CMK (cell line): ENCODE measurements at regions not wholly inside any gene's neighbourhood (a gene's known extent, or its start where the extent isn't known, plus 50 kb on each side); places are given as distances from the start of the nearest gene placed in this dataset.
"Not testable (repeated sequence)": the region's sequence is repeated elsewhere in the genome, so short reads cannot be mapped to it uniquely, and the experiment has no call there.

Experiments
- DNase-seq: peaks from one replicate; pipeline ENCODE4 v3.0.0-alpha.2; 2010; ENCODE audit warnings: low read depth

GRCh38 chr15:98330258-98330657 lies 318.1 kb upstream of the IGF1R start:
- DNase-seq = no peak

- no peak for DNase-seq
Measured at GRCh38 chr15:98330692-98331435, 317.5 kb upstream of the IGF1R start.

DNA sequence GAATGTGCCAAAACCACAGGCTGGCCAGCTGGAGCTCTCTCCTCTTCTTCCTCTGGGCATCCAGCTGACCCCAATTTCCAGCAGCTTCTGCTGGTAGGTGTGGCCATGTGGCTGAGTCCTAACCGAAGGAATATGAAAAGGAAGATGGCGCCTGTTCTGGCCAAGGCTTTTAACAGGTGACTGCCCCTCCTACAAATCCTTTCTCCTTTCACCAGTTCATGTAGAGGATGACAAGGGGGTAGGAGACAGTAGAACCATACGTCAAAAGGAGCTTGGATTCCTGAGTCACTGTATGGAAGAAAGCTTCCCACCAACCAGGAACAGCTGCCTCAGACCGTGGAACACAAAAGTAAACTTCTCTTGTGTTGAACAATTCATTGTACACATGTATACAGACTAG lies 316.7 kb upstream of the IGF1R start:
- DNase-seq = no peak

DNA sequence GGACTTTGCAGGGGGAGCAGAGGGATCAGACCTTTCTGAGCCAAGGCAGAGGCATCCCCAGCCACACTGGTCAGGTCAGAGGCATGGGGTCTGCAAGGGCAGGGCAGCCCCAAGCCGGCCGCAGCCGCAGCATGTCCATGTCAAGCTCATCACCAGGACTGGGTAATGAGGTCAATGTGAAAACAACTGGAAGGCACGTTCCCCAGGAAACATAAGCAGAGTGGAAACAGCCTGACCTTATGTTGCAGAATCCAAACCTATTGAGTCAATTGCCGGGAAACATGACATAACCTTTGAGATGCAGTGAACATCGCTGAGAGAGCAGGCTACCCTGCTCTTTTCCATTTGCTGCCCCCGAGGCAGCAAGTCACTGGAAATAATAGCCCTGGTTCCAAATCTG lies 315.1 kb upstream of the IGF1R start:
- DNase-seq = no peak

GRCh38 chr15:98342911-98343310 lies 305.4 kb upstream of the IGF1R start:
- DNase-seq = no peak

- DNase-seq = no peak
Measured at GRCh38 chr15:98344591-98344990, 303.7 kb upstream of the IGF1R start.

- DNase-seq = no peak
Measured at GRCh38 chr15:98347001-98347400, 301.3 kb upstream of the IGF1R start.

DNA sequence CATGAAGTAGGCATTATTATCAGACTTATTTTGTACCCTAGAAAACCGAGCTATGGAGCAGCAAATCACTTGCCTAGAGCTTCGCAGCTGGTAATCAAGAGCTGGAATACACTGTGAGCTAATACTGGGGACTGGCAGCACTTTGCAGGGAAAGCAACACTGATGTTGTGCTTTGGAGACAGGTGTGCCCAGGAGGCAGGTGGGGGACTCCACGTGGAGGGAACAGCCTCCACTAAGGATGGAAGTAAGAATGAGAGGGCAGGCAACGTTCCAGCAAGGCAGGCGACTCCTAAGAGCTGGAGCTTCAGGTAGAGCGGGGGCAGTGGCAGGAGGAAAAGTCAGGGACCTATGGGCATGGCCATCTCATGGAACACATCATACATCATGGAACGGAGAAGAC lies 300.5 kb upstream of the IGF1R start:
- DNase-seq = no peak

DNA sequence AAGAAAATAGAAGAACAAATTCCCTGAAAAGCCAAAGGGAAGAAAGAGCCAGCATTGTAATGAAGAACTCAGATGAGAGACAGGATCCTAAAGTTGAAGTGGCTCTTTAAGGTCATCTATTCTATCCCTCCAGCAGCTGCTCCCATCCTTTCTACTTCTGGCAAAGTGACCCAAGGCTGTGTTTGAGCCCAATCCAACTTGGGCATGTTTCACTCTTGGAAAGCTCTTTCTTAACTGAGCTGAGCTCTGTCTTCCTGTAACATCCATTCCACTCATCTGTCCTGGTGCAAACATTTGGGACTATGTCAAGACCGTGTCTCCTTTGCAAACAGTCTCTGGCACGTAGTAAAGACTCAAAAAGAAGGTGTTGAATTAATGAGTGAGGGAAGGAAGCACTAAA lies 298.1 kb upstream of the IGF1R start:
- DNase-seq = no peak

DNA sequence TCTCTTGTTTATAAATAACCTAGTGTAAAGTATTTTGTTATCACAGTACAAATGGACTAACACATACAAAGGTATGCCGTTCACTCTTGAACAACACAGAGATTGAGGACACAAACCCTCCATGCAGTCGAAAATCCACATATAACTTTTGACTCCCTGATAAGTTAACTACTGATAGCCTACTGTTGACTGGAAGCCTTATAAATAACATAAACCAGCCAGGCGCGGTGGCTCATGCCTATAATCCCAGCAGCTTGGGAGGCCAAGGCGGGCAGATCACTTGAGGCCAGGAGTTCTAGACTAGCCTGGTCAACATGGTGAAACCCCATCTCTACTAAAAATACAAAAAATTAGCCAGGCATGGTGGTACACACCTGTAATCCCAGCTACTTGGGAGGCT lies 290.1 kb upstream of the IGF1R start:
- not testable (repeated sequence) for DNase-seq

DNA sequence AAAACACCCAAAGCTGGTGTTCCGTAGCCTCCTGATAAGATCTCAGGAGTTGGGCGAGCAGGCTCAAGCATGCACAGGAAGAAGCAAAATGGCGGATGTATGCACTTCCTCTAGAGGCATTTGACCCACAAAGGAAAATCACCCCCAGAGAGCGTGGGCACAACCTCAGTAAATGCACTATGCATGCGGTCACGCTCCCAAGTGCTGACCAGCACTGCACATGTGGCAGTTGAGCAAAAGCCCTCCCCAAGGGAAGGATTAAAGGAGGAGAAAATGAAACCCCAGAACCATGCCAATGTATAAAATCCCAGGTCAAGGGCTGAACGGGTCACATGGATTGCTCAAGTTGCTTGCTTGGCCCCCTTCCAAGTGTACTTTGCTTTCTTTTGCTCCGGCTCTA lies 289.4 kb upstream of the IGF1R start:
- no peak for DNase-seq

DNA sequence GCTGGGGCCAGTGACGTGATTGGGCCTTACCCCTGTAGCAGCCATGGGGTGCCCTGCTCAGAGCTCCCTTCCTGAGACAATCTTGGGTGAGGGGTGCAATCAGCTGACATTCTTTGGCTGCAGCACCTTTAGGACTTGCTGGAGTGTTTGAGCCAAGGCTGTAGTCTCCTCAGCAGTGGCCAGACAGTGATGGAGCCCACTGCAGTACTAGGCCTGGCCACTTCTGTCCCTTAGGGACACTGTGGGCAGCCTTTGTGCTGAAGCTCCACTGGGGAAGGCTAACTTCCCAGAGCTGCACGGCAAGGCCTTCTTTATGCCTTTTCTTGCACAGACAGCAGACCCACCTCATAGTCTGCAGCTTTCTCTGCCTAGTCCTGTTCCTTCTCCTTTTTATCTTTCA lies 284.9 kb upstream of the IGF1R start:
- DNase-seq = no peak

DNA sequence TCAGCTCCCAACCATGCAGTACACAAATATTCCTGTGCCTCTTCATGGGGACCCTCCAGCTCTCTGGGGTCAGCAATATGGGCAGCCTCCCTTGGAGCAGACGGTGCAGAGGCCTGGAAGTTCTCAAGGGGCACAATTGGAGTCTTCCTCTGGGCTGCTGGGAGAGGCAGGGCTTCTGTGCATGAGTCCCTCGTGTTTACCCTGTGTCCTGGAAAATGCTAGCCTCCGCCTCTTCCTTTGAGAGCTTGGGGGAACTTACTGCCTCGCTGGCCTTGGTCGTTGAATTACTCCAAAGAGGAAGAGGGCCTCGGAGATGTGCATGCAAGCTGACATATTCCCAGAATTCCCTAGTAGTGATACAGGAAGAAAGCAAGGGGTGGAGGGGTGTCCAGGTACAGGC lies 284.4 kb upstream of the IGF1R start:
- no peak for DNase-seq

GRCh38 chr15:98369081-98369716 lies 279.1 kb upstream of the IGF1R start:
- DNase-seq = no peak

DNA sequence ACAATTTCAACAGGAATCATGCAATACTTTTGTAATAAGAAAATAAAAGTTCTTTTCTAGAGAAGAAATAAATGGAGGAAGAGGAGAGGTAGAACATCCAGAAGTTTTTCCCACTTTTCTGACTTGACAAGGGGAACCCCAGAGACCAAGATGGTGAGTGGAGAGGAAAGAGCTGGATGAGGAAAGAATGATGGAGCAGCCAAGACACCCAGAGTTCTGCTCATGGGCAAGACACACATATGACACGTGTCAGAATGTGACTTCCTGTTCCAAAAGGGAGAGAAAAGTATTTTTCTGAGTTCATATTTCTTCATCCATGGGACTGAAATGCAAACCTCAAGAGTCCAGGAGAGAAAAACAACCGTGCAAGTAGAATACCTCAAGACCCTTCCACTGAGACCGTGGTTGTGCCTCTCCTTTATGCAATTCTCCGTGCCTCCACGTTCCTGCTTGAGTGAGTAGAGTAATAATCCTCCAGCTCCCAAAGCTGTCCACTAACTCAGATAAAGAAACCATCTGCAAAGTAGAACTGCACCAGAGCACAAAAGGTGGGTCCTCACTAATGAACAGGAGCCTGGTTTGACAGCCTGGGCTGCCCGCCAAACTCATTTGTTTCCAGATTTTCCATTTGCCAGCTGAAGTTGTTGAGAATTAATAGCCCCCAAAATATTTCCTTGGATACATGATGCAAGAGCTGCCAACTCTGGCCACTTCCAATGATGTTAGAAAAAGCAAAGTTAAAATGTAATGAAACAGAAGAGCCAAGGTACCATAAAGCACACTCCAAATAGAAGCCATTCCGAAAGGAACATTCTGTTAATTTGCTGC lies 272.6 kb upstream of the IGF1R start:
- DNase-seq = no peak

GRCh38 chr15:98380721-98381120 lies 267.6 kb upstream of the IGF1R start:
- no peak for DNase-seq

- DNase-seq = no peak
Measured at GRCh38 chr15:98381446-98381845, 266.9 kb upstream of the IGF1R start.

GRCh38 chr15:98382139-98382538 lies 266.2 kb upstream of the IGF1R start:
- DNase-seq = no peak

GRCh38 chr15:98383571-98383970 lies 264.8 kb upstream of the IGF1R start:
- DNase-seq = no peak

DNA sequence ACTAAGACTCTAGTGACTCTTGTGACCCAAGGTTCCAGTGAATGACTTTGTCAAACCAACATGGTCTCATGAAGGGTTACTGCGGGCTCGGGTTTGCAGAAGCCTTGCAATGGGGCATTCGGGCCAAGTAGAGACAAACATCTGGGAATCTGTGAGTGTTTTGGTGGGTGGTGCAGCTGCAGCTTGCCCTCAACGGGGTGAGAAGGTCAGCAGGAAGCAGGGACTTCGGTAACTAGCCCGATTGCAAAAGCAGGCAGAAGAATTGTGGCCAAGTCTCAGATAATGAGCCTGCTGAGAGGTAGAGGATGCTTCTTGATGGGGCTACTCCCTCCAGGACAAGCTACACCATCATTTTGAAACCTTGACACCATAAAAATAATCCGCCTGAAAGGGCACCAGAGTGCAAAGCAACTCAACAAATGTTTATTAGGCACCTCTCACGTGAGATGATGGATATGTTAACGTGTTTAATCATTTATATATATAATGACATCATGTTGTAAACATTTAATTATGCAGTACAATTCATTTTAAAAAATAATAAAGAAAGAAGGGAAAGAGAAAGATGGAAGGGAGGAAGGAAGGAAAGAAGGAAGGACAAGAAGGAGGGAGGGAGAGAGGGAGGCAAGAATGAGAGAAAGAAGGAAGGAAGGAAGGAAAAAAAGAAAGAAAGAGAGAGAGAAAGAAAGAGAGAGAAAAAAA lies 263.9 kb upstream of the IGF1R start:
- DNase-seq = no peak

GRCh38 chr15:98385752-98386381 lies 262.5 kb upstream of the IGF1R start:
- DNase-seq = no peak

- DNase-seq = no peak
Measured at GRCh38 chr15:98386561-98386960, 261.8 kb upstream of the IGF1R start.
